OCI-LY3 (cell line): ENCODE measurements at regions not wholly inside any gene's neighbourhood (a gene's known extent, or its start where the extent isn't known, plus 50 kb on each side); places are given as distances from the start of the nearest gene placed in this dataset.

Experiments used
- H2AFZ ChIP-seq: fragments of 200-600, 300-600 bp; shearing (Covaris generic); 2 replicates; pipeline ENCODE4 v1.6.0; 2014; ENCODE audit warnings: antibody characterized with exemption, low read depth, low read length
- H3K27ac ChIP-seq: fragments of 200-600, 300-600 bp; sonication (generic); 2 replicates; pipeline ENCODE4 v1.5.1; 2014; ENCODE audit warnings: mild to moderate bottlenecking, low read length, moderate library complexity, mixed read lengths
- H3K27me3 ChIP-seq: fragments of 200-600, 300-600 bp; sonication (generic); 2 replicates; pipeline ENCODE4 v1.6.1; 2014; ENCODE audit warnings: low read depth, low read length, mixed read lengths
- H3K36me3 ChIP-seq: fragments of 200-600, 300-600 bp; sonication (generic); replicated peaks from 2 replicates; pipeline ENCODE3; 2014; ENCODE audit warnings: low read depth, low read length, mixed read lengths
- H3K4me1 ChIP-seq: fragments of 300-600, 200-600 bp; sonication (generic); 2 replicates; pipeline ENCODE4 v1.6.1; 2014; ENCODE audit warnings: low read length, mixed read lengths
- H3K4me2 ChIP-seq: fragments of 200-600, 300-600 bp; sonication (generic); 2 replicates; pipeline ENCODE4 v1.6.1; 2014; ENCODE audit warnings: low read length, mixed read lengths
- H3K4me3 ChIP-seq: fragments of 300-600, 200-600 bp; sonication (generic); 2 replicates; pipeline ENCODE4 v1.5.1; 2014; ENCODE audit warnings: antibody characterized with exemption, mild to moderate bottlenecking, low read length, moderate library complexity
- H3K79me2 ChIP-seq: fragments of 300-600, 200-600 bp; shearing (Covaris generic); 2 replicates; pipeline ENCODE4 v1.6.1; 2014; ENCODE audit warnings: mild to moderate bottlenecking, low read length, mixed read lengths
- H3K9ac ChIP-seq: fragments of 300-600, 200-600 bp; shearing (Covaris generic); 2 replicates; pipeline ENCODE4 v1.6.0; 2014; ENCODE audit warnings: mild to moderate bottlenecking, low read length, moderate library complexity
- H3K9me3 ChIP-seq: fragments of 200-600, 300-600 bp; shearing (Covaris generic); 2 replicates; pipeline ENCODE4 v1.6.1; 2014; ENCODE audit warnings: low read length, mixed read lengths; ENCODE audit not compliant: insufficient read depth
- H4K20me1 ChIP-seq: fragments of 200-600, 300-600 bp; sonication (generic); 2 replicates; pipeline ENCODE4 v1.6.1; 2016; ENCODE audit warnings: low read length, mixed read lengths; ENCODE audit not compliant: insufficient read depth
- EZH2phosphoT487 ChIP-seq: fragments of 200-600 bp; shearing (Covaris generic); IDR thresholded peaks from 2 replicates; pipeline ENCODE4 v1.6.1; 2018; ENCODE audit warnings: antibody characterized with exemption, mixed run types, low read depth
- TF ChIP-seq, protein P1 (sequence below): fragments of 200-600, 300-600 bp; sonication (generic); IDR thresholded peaks from 2 replicates; pipeline ENCODE4 v1.5.1; 2014; ENCODE audit warnings: antibody characterized with exemption, low read length, low read depth

DNA sequence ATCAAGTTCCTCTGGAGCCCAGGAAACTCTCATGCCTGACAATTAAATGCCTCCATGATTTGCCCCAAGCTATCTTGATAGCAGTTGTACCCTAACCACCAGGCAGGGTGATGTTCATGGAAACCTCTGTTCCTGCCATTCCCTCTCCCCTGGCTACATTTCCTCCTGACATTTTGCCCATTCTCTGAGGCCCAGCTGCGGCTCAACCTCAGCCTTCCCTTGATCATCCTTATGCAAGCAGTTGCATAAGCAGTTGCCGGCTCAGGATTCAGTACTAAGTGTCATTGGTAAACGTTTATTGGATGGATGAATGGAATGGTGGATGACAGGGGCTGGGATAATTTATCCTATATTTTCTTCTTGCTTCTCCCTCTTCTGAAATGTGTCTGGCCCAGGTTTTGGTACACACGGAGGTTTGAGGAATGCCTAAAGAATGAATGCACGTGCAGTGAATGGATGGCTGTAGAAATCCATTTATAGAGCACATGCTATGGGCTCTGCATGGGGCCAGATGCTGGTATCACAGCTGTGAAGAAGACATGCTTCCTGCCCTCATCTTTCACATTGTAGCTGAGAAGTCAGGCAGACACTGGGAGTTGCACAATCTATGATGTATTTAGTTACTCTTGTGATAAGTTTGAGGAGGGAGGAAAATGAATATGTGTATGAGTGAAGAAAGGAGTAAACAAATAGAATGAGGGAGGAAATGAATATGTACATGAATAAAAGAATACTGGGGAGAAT is 261.8 kb downstream of the FOXD2 start:
- Histone ChIP-seq H3K4me1 (no peaks in the 10 kb centered on the region), H4K20me1 (no peaks in the 10 kb centered on the region), H3K27me3 (no peaks in the 10 kb centered on the region), H3K4me3 (no peak overlapping the region), H2AFZ (no peak overlapping the region), H3K9me3 (no peaks in the 10 kb centered on the region), H3K9ac (no peak overlapping the region), H3K79me2 (no peaks in the 10 kb centered on the region), H3K4me2 (no peak overlapping the region), H3K27ac (no peak overlapping the region), H3K36me3 (no peaks in the 10 kb centered on the region)
- no peak for TF ChIP-seq EZH2phosphoT487
- TF ChIP-seq, protein P1, sequence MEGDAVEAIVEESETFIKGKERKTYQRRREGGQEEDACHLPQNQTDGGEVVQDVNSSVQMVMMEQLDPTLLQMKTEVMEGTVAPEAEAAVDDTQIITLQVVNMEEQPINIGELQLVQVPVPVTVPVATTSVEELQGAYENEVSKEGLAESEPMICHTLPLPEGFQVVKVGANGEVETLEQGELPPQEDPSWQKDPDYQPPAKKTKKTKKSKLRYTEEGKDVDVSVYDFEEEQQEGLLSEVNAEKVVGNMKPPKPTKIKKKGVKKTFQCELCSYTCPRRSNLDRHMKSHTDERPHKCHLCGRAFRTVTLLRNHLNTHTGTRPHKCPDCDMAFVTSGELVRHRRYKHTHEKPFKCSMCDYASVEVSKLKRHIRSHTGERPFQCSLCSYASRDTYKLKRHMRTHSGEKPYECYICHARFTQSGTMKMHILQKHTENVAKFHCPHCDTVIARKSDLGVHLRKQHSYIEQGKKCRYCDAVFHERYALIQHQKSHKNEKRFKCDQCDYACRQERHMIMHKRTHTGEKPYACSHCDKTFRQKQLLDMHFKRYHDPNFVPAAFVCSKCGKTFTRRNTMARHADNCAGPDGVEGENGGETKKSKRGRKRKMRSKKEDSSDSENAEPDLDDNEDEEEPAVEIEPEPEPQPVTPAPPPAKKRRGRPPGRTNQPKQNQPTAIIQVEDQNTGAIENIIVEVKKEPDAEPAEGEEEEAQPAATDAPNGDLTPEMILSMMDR = no peak

DNA sequence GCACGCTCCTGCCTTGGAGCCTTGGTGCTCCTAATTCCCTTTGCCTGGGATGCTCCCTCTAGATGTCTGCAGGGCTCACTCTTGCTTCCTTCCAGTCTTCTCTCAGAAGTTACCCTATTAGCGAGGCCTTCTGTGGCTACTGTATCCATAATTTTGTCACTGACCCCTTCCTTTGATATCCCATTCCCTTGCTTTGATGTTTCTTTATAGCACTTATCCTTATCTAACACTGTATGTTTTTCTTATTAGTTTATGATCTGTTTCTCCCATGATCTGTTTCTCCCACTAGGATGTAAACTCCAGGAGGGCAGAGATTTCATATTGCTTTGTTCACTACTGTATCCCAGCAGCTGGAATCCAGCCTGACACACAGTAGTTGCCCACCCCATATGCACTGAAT is 263.4 kb downstream of the FOXD2 start:
- Histone ChIP-seq H3K79me2 (no peaks in the 10 kb centered on the region), H3K36me3 (no peaks in the 10 kb centered on the region), H3K27ac (no peak overlapping the region), H3K27me3 (no peaks in the 10 kb centered on the region), H3K9me3 (no peaks in the 10 kb centered on the region), H4K20me1 (no peaks in the 10 kb centered on the region), H3K4me2 (no peak overlapping the region), H3K4me3 (no peak overlapping the region), H3K4me1 (no peaks in the 10 kb centered on the region), H3K9ac (no peak overlapping the region), H2AFZ (no peak overlapping the region)
- no peak for TF ChIP-seq EZH2phosphoT487
- TF ChIP-seq, protein P1 = no peak

DNA sequence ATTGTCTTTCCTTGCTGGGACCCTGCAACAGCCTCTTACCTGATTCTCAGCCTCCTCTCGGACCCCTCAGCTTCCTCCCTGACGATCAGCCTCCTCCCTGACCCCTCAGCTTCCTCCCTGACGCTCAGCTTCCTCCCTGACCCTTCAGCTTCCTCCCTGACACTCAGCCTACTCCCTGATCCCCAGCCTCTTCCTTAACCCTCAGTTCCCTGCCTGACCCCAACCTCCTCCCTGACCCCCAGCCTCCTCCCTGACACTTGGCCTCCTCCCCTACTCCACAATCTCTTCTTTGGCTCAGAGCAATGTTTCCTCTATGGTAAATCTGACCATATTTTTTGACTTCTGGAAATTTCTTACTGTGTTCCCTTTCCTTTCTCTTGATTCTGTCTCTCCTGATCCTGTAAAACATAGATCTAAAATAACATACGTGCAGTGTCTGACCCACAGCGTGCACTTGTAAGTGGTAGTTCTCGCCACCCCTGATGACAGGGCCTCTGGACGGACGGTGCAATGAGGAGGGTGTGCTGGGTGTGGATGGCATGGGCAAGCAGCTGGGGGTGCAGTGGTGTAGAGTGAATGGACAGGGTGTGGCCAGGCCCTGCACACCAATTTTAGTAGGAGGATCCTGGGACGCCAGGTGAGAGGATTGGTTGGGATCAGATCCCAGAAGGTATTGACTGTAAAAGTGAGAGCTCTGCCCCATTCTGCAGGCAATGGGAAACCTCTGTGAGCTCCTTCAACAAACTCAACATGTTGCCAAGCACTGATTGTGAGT is 264.1 kb downstream of the FOXD2 start:
- TF ChIP-seq, protein P1 = no peak
- TF ChIP-seq EZH2phosphoT487 = no peak
- Histone ChIP-seq H3K4me1 (no peaks in the 10 kb centered on the region), H3K9ac (no peak overlapping the region), H4K20me1 (no peaks in the 10 kb centered on the region), H3K9me3 (no peaks in the 10 kb centered on the region), H3K4me3 (no peak overlapping the region), H3K4me2 (no peak overlapping the region), H3K27ac (no peak overlapping the region), H3K36me3 (no peaks in the 10 kb centered on the region), H3K79me2 (no peaks in the 10 kb centered on the region), H2AFZ (no peak overlapping the region), H3K27me3 (no peaks in the 10 kb centered on the region)

DNA sequence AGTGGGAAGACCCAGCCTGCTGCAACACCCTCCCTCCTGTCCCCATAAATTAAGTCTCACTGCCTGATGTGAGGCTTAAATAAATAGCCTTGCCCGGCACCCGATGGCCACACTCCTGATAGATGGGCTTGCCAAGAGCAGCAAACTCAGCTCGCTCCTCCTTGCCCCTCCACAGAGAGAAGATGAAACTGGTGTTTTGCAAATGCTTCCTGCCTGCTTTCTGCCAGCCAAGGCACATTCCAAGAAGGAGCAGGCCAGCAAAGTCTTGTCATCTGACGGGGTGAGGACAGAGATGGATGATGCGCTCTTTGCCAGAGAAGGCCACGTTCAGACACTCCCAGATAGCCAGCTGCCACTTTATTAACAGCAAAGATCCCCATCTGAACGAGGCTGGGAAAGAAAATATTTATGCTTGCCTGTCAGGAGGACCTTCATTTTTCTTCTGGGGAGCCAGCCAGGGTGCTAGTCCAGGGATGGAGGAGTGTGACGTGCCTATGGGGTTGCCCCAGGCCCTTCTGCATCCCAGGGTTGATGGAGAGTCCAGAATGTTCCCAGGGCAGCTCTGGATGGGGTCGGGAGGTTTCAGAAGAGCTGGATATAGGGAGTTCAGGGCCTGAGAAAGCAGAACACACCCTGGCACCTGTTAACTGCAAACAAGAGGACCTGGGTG is 265.4 kb downstream of the FOXD2 start:
- Histone ChIP-seq H3K79me2 (no peaks in the 10 kb centered on the region), H3K4me3 (no peak overlapping the region), H3K4me1 (no peaks in the 10 kb centered on the region), H4K20me1 (no peaks in the 10 kb centered on the region), H3K4me2 (no peak overlapping the region), H3K36me3 (no peaks in the 10 kb centered on the region), H3K9ac (no peak overlapping the region), H3K27ac (no peak overlapping the region), H2AFZ (no peak overlapping the region), H3K27me3 (no peaks in the 10 kb centered on the region), H3K9me3 (no peaks in the 10 kb centered on the region)
- TF ChIP-seq EZH2phosphoT487 = no peak
- TF ChIP-seq, protein P1 = no peak
